GM21717 (cell line): ENCODE measurements at regions not wholly inside any gene's neighbourhood (a gene's known extent, or its start where the extent isn't known, plus 50 kb on each side); places are given as distances from the start of the nearest gene placed in this dataset.

Experiments used
- ATAC-seq: cut with Tn5 transposase; IDR thresholded peaks from one replicate; pipeline ENCODE4 v1.9.1; 2021; ENCODE audit warnings: mild to moderate bottlenecking, moderate library complexity; ENCODE audit not compliant: unreplicated experiment

DNA sequence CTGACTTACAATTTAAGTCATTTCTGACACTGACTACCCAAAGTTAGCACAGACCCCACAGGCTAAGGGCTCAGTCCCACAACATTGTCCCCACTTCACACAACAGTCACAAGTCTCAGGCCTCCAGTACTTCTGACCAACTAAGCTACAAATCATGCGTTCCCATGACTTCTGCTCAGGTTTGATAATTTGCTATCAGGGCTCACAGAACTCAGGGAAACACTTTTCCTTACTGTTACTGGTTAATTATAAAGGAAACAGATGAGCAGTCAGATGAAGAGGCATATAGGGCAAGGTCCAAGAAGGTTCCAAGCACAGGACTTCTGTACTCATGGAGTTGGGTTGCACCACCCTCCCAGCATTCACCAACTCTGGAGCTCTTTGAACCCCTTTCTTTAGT, 151.2 kb upstream of the TNR start:
- no peak for ATAC-seq

DNA sequence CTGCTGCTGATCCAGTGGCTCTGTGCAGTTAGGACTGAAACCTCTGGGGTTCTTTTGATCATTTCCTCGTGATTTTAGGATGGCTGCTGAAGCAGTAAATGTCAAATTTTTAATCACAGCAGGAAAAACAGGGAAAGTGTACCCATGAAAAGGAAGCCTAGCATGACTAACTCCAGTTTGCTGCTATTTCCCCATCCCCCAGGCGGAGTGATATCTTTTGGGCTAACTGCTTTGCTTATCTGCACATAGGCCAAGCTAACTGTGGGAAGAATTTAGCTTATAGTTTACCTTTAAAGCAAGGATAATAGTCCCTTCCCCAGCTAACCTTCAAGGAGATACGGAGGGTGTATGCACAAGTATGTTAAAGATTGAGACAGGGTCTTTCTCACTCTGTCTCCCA, 149.8 kb upstream of the TNR start:
- ATAC-seq: no peak

DNA sequence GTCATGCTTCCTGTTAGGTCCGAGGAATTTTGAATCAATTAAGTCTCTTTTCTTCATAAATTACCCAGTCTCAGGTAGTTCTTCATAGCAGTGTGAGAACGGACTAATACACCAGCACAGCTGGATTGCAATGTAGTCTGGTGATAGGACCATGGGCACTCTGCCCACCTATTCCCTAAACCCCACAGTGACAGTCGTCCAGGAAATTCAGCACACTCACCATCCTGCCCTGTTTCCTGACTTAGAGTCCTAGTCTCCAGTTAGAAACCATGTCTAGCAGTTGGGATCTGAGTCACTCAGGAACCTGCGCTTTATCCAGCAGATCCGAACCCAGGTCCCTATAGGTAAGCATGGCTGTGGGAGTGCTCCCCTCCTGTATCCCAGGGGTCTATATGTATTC, 149.3 kb upstream of the TNR start:
- ATAC-seq: no peak

DNA sequence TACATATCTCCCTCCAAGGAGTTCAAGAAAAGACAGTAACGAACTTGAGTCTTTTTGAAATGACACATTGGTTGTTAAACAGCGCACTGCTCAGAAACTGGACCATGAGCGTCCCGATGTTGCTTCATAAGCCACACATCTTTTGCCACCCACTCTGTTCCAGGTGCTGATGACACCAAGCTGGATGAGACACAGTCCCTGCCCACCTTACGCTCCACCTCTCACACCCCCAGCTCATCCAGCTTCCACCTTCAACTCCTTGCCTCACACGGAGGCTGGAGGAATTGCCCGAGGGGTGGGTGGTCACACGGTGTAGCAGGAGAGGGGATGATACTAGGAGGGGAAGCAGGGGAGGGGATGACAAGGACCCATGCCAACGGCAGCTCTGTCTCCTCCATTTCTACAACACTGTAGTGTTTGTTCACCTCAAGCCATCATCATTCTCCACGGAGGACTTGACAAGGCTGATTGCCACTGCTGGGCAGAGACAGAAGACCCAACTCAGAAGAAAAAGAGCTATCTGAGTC, 148.5 kb upstream of the TNR start:
- no peak for ATAC-seq

DNA sequence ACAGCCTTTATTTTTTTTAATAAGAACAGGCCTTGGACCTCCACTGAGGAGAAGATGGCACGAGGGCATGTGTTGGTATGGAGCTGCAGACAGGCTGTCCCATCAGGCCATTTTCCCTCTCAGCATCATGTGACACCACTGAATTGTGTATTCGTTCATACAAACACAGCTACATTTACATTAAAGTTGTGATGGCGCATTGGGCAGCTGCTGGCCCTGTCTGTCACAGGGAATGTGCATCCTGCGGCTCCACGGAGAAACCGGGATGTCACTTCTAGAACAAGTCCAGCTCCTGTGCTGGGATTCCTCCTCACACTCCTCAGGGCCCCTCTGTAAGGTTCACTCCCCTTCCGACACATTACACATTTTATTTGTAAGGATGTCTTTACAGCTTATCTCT, 147.6 kb upstream of the TNR start:
- no peak for ATAC-seq

DNA sequence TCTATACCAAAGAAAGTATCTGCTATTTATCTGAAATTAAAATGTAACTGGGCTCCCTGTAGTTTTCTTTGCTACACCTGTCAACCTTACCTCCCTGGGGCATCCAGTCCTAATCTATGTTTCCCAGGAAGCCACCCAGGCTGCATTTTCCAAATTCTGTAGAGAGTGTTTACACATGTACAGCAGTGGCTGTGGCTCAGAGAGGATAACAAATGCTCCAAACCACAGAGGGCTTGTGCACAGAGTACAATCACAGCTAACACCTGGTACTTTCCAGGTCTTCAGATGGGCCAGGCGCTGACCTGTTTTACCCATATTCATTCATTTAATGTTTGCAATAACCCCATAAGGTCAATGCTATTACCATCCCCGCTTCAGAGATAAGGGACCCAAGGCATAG, 146.5 kb upstream of the TNR start:
- ATAC-seq: no peak

DNA sequence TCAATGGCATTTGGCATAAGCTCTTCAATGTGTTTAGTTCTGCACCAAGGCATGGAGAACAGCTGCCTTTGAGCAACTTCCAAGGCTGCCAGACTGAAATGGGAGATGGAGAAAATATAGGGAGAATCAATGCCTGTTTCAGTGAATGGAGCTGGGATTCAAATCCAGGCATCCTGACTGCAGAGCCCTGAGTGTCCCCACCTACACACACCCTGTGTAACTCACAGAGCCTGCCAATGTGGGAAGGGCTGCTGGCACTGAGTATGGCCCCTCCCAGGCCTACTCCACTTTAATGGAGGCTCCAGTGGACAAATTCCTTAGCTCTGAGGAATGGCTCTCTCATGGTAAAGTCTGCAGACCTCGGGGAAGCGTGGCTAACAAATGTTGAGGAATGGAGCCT, 145.6 kb upstream of the TNR start:
- no peak for ATAC-seq

DNA sequence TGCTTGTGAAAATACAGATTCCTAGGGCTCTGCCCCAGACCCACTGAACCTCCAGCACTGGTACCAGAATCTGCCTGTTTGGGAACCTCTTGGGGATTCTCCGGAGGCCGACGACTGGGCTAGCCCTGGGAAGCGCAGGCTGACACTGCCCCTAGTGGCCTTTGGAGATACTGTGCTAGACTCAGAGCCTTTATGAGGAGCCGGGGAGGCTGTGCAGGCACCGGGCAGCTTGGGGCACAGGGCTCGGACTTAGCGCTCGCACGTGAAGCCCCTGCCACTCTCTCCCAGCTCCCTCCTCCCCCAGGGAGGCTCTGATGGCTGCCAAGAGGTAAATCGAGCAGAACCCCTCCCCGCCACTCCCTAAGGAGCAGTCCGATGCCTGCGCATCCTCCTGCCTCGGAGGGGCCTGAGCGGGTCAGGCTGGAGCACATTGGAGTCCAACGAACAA, 144.6 kb upstream of the TNR start:
- peak; percentile 75 for ATAC-seq

DNA sequence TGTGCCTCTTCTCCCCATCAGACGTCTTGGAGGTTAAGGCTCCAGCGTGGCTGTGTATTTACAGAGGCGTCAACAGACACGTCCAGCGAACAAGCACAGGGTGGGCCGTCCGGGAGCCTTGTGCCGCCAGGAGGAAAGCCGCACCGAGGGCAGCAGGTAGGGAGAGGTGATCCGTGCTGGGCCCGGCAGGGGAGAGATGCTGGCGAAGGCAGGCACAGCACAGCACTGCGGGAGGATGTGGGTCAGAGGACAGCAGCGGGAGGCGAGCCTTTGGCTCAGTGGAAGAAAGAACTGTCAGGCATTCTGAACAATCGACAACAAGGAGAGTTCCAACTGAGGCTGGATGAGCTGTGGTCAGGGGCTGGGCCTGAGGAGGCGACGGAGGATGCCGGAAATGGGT, 144.1 kb upstream of the TNR start:
- ATAC-seq: no peak

DNA sequence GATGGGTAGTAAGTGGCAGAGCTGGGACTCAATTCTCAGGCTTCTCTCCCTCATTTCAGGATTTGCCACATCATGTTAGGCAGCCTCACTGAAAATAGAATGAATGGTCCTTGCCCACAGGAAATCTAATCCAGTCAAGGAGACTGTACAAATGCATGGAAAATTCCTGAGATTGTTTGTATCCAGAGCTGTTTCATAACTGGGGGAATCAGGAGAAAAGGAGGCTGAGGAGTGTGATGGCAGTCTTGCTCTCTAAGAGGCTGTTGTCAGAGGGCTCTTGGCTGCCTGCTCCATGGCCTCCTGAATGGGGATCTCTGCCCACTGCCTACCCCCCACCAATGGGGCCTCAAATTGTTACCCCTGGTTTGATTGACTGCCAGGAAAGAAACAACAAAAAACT, 141.9 kb upstream of the TNR start:
- no peak for ATAC-seq

DNA sequence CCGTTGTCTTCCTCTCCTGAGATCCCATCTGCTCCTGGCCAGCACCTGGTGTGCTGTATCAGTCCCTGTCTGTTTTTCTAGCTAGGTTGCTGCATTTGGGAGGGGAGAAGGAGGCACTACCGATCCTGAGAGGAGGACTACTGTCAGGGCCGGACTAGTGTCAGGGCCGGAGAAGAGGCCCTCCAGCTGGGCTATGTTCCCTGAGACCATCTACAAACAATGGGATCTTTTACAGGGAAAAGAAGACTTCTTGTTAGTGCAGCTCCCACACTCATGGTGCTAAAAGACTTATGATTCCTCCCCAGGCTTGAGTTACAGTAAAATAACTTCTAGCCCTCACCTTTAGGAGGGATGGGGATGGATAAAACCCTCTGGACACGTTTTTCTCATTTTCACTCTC, 141.0 kb upstream of the TNR start:
- no peak for ATAC-seq

DNA sequence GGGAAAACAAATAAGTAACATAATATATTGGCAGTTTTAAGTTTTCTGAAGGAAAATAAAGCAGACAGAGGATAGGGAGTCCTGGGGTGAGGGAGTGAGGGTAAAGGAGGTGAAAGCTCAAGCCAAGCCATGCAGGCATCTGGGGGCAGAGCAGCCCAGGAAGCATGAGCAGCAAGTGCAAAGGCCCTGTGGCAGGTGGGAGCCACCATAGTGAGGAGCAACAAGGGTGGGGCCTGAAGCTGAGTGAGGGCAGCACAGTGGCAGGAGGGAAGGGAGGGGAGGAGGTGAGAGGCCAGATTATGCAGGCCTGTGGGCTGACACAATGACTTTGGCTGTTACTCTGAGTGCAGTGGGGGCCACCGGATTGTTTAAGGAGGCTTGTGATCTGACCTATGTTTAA, 138.8 kb upstream of the TNR start:
- no peak for ATAC-seq

DNA sequence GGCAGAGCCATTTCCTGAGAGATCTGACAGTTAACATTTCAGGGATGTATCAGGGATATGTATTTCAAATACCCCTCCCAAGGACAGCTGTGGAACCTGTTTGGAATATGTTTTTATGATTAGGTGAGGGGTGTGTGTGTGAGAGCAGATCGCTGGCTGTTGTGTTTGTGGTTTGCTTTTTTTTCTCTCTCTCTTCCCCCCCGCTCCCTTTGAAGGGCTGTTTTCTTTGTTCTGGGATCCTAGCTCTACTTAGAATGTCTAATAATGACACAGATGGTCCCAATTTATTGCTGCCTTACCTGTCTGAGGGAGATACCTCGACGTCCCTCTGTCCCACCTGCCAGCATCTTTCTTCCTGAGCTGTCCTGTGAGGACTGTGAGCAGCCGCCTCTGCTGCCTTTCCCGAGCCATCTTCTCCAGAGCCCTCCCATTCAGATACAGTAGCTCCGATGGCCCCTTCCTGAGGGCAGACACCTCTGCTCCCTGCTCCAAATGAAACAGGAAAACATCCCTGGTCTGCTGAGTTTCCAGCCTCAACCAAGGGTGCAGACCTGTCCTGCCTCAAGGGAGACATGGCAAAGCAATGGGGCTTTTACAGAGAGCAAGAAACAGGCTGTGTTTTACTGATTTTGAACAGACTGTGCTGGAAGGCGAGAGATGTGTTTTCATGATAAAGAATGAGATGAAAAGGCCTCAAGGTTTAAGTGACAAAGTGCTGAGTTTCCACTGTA, 138.0 kb upstream of the TNR start:
- no peak for ATAC-seq

DNA sequence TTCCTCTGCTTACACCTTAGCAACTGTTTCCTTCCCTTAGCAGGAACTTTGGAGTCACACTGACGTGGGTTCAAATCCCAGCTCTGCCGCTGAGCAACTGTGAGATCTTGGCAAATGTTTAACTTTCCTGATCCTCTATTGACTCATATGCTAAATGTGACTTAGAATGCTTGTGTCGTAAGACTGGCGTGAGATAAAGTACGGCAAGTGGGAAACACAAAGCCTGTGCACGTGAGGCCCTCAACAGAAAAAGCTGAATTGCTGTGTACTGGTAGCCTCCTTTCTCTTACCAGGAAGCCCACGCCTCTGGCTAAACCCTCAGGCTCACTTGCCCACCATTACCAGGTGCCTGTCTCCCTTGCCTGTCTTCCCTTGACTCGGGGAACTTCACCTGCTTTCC, 135.4 kb upstream of the TNR start:
- ATAC-seq: no peak

DNA sequence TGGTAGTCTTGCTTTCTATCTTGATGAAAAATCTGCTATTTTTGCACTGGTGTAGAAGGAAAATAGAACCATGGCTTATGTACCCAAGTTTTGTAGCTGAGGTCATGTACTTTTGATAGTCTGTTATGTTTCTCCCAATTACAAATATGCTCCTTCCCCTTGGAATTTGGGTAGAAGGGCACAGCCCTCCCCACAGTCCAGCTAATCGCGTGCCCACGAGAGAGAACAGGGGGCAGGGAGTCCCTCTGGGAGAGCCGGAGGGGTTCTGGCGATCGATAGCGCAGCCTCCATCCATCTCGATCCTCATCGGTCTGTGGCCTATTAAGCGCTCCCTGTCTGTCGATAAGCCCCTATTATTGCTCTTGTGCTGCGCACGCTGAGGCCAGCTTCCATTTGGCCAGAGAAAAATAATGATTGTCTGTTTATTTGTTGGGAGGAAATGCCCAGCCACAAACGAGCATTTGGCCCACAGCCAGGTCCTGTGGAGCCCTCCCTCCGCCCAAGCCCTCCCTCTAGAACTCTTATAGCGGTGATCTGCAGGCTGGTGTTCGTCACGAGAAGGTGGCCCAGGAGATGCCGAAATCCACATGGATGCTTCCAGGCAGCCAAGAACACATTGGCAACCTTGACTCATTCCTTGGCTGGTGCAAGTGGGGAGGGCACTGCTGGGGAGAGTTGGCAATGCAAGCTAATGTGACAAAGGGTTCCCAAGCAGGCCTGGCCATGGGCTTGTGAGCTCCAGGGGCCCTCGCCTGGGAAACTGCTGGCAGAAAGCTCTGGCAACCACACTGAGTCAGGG, 134.7 kb upstream of the TNR start:
- ATAC-seq: no peak

DNA sequence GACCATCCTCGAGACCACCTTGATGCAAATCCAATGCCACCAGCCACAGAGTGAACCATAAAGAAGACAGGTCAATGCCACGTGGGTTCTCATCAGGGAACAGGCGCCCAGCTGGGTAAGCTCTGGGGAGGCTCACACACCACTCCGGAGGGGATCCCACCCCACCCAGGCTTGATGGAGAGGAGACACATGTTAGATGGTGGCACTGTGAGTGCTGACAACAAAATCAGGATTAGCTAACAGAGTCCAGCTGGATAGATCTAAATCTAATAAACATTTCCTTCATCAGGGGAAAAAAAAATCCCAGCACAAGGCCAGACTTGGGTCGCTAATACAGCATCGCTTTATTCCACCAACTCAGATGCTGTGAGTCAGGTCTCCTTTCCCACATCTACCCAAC, 132.2 kb upstream of the TNR start:
- no peak for ATAC-seq

DNA sequence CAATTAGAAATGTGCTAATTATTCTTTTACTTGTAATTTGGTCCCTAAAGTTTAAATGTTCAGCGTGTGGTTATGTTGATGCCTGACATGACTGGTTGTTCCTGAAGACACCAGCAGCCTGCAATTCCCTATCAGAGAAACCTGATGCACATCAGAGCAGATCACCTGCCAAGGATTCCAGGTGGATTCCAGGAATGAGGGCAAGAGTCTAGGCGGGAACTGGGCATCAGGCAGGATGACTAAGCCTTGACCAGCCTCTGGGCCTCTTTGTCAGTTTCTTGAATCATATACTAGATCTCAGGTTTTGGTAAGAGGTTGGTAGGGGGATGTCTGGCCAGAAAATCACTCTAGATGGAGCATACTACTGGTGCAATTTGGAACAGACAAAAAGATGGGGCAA, 130.7 kb upstream of the TNR start:
- no peak for ATAC-seq

DNA sequence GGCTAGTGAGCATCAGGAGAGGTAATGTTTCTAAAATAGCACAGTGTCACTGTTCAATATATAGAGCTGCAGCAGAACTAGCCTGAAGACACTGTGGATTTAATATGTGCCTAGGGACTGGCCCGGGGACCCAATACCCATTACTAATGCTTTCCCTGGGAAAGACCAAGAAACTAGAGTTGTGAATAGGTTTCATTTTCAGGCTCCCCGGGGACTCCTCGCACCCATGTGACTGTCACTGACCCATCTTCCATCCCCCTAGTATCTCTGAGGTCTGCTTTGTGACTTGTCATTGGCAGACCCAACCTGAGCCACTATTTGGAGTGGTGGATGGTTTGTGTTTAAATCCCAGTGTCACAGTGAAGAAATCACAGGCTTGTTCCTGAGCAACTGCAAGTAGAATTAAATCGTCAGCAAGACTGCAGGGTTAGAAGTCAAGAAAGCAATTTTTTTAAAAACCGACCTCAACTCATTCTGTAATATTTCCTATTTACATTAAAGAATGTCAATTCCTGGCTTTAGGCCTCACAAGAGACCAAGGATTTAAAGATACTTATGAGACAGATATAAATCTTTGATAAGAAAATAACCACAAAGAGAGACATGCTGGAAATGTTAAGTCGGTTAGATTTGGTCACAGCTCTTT, 130.0 kb upstream of the TNR start:
- ATAC-seq: no peak

DNA sequence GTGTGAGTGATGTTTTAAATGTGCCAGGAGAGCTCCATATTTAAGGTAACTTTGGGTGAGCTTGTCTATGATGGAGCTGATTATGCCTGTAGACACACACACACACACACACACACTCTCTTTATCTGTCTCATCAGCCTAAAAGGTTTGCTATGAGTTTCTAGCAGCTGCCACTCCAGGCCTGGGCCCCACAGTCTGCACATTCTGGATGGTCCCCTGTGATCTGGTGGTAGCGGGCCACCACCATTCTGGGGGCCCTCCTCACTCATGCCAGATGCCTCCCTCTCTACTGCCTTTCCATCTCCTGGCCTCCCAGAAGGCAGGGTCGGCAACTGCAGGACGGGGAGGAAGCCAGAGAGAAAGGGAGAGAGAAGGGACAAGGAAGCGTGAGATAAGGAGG, 129.2 kb upstream of the TNR start:
- no peak for ATAC-seq

DNA sequence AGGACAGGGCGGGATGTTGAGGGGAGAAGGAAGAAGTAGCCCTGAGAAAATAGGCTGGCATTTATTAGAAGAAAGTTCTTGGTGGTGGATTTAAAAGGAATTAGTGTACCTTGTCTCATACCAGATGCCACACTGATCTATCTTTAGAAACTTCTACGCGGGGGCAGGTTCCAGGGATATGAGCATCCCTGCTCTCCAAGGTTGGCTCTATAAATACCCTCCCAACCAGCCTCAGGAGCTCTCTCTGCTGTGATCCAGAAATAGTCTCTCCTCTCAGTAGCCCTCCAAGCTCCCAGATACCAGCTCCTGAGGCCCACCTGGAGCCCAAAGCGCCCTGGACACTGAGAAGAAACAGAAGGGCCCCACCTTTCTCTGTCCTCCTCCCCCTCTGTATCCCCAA, 128.3 kb upstream of the TNR start:
- no peak for ATAC-seq

DNA sequence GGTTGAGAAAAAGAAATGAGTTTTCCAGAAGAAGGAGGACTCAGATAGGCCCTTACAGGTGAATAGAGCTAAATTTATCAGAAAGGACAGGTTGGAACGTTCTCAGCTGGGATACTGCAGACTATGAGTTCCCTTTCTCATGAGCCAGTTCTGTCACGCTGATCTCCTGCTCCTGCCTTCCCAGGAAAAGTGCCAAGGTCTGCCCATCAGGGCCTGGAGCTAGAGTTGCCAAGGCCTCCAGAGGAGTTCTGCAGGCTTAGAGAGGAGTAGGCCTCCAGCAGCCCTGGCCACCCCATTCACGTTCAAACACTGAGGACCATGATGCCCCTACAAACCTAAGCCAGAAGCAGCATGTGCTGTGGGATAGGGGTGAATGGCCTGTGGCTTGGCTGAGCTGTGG, 126.8 kb upstream of the TNR start:
- ATAC-seq: no peak

DNA sequence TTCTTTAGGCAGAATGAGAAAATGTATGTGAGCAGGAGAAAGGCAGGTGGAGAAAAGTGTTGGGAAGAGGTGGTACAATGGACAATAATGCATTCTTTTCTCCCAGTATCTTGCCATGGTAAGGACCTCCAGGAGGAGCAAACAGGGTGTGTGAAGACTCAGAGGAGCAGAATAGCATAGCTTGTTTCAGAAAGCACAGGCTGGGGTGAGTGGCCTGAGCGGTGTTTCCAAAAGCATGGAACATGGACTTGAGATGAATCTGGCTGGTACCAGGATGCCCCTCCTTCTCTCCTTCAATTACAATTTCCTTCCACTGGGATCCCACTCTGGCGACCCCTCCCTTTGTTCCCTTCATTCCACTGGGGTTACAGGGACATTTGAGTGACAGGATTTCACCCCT, 123.4 kb upstream of the TNR start:
- no peak for ATAC-seq
